B cell (primary cell): ENCODE measurements at regions not wholly inside any gene's neighbourhood (a gene's known extent, or its start where the extent isn't known, plus 50 kb on each side); places are given as distances from the start of the nearest gene placed in this dataset.

Source experiments
- ATAC-seq: fragments of 200-7000 bp; cut with Tn5 transposase; one replicate; pipeline ENCODE4 v1.10.0; 2021; ENCODE audit warnings: low read depth, mild to moderate bottlenecking, moderate number of reproducible peaks, moderate library complexity
- CTCF ChIA-PET: fragments of 350-600 bp; sonication (Branson Sonifier 250); formaldehyde crosslinking; loops from one replicate; lab custom pipeline; 2021; ENCODE audit warnings: antibody characterized with exemption, inconsistent platforms; lab: Charles Lee
- POLR2A ChIA-PET: fragments of 350-600 bp; sonication (Branson Sonifier 250); formaldehyde crosslinking; loops from one replicate; lab custom pipeline; 2021; ENCODE audit warnings: antibody characterized with exemption; lab: Charles Lee
- DNase-seq: peaks from one replicate; pipeline ENCODE4 v3.0.0; 2013
- H2AFZ ChIP-seq: 2 replicates; pipeline ENCODE4 v1.6.1; 2012; ENCODE audit warnings: mild to moderate bottlenecking, low read depth, low read length; ENCODE audit not compliant: insufficient read depth, poor library complexity, severe bottlenecking
- H3K27ac ChIP-seq, 2 donors: 1 replicate in 1 of 2; 2 replicates in 1 of 2; pipeline ENCODE4 v1.5.1; 2012 to 2013; ENCODE audit warnings: low read length in 2 of 2, mild to moderate bottlenecking in 2 of 2, moderate library complexity in 1 of 2
- H3K27me3 ChIP-seq, 4 experiments: fragments of 200-600 bp in 1 of 4; sonication (generic) in 1 of 4; replicated peaks in 1 of 4; 1 replicate in 2 of 4; 2 replicates in 2 of 4; pipeline versions ENCODE4 v1.6.1 to v1.7.0; 2013 to 2016; ENCODE audit warnings: low read length in 3 of 4, mild to moderate bottlenecking in 2 of 4, mixed read lengths in 1 of 4, moderate library complexity in 1 of 4; ENCODE audit not compliant: insufficient read depth in 4 of 4, control insufficient read depth in 3 of 4; ENCODE audit errors: control extremely low read depth in 1 of 4
- H3K36me3 ChIP-seq, 2 experiments: replicated peaks in 1 of 2; 1 replicate in 1 of 2; 2 replicates in 1 of 2; pipeline versions ENCODE4 v1.6.1 to v1.7.1; 2013; ENCODE audit warnings: low read length in 1 of 2; ENCODE audit not compliant: insufficient read depth in 2 of 2, control insufficient read depth in 1 of 2; ENCODE audit errors: control extremely low read depth in 1 of 2, extremely low read depth in 1 of 2
- H3K4me1 ChIP-seq, 2 donors: fragments of 200-600 bp in 1 of 2; sonication (generic) in 1 of 2; 1 replicate in 1 of 2; 2 replicates in 1 of 2; pipeline versions ENCODE4 v1.5.1 to v1.6.1; 2013 to 2017; ENCODE audit warnings: low read length in 2 of 2; ENCODE audit not compliant: control insufficient read depth in 2 of 2, insufficient read depth in 2 of 2
- H3K4me2 ChIP-seq: replicated peaks from 2 replicates; pipeline ENCODE3; 2012; ENCODE audit warnings: mild to moderate bottlenecking, low read depth, low read length; ENCODE audit not compliant: poor library complexity, severe bottlenecking
- H3K4me3 ChIP-seq, 5 experiments: fragments of 200-600 bp in 1 of 5; sonication (generic) in 1 of 5; 1 replicate in 3 of 5; 2 replicates in 2 of 5; pipeline versions ENCODE4 v1.5.1 to v1.7.0; 2011 to 2016; ENCODE audit warnings: low read length in 4 of 5, mild to moderate bottlenecking in 4 of 5, low read depth in 2 of 5, control low read depth in 1 of 5, moderate library complexity in 1 of 5; ENCODE audit not compliant: insufficient read depth in 1 of 5; ENCODE audit errors: control extremely low read depth in 1 of 5, extremely low read depth in 1 of 5
- H3K79me2 ChIP-seq: fragments of 200-600 bp; sonication (generic); one replicate; pipeline ENCODE4 v1.6.0; 2016; ENCODE audit warnings: low read length; ENCODE audit not compliant: control insufficient read depth, insufficient read depth
- H3K9ac ChIP-seq: fragments of 200-600 bp; sonication (generic); 2 replicates; pipeline ENCODE4 v1.6.1; 2017; ENCODE audit warnings: mild to moderate bottlenecking, low read length, moderate library complexity
- H3K9me3 ChIP-seq, 3 donors: one replicate each; pipeline versions ENCODE4 v1.6.1 to v1.7.1; 2013; ENCODE audit warnings: low read length in 2 of 3; ENCODE audit not compliant: control insufficient read depth in 2 of 3, insufficient read depth in 1 of 3; ENCODE audit errors: control extremely low read depth in 1 of 3
- H4K20me1 ChIP-seq: 2 replicates; pipeline ENCODE4 v1.6.0; 2012; ENCODE audit warnings: mild to moderate bottlenecking, low read length; ENCODE audit not compliant: insufficient read depth, control insufficient read depth, poor library complexity, severe bottlenecking
- H3K27ac Mint-ChIP-seq: one replicate; pipeline ENCODE4 v1.8.0; 2021; ENCODE audit warnings: mixed read lengths
- H3K27me3 Mint-ChIP-seq: one replicate; pipeline ENCODE4 v1.8.0; 2021; ENCODE audit warnings: mixed read lengths
- H3K4me1 Mint-ChIP-seq: one replicate; pipeline ENCODE4 v1.8.0; 2021; ENCODE audit warnings: mixed read lengths
- H3K4me3 Mint-ChIP-seq: one replicate; pipeline ENCODE4 v1.8.0; 2021; ENCODE audit warnings: mixed read lengths
- H3K9me3 Mint-ChIP-seq: one replicate; pipeline ENCODE4 v1.8.0; 2022; ENCODE audit warnings: mixed read lengths; ENCODE audit not compliant: insufficient read depth
- CTCF ChIP-seq: fragments of 200-600 bp; IDR thresholded peaks from one replicate; pipeline ENCODE4 v1.8.0; 2022; ENCODE audit warnings: antibody characterized with exemption, mild to moderate bottlenecking
- EZH2 ChIP-seq: IDR thresholded peaks from 2 replicates; pipeline ENCODE4 v1.6.1; 2012; ENCODE audit warnings: borderline replicate concordance, low read depth, mild to moderate bottlenecking, moderate library complexity, low read length; ENCODE audit not compliant: insufficient read depth, poor library complexity, severe bottlenecking
- WGBS: methylation state at CpG from one replicate; pipeline ENCODE4 v1.1.5; 2013; ENCODE audit warnings: missing lambda C conversion rate; ENCODE audit not compliant: insufficient coverage; 5-methylcytosine and 5-hydroxymethylcytosine counted together
- intact Hi-C: fragments of 100-400 bp; cut with micrococcal nuclease; formaldehyde crosslinking; loops from one replicate; pipeline ENCODE4 v1.10.0; 2022

GRCh38 chr1:193868425-193868824 lies 682.0 kb upstream of the B3GALT2 start:
- DNase-seq (no peak), ATAC-seq (no peak)
- no peak overlapping the region for H3K4me2 ChIP-seq
- H3K36me3 ChIP-seq = no peaks in the 10 kb centered on the region
- Mint-ChIP-seq H3K4me3 (no peak overlapping the region), H3K27ac (no peak overlapping the region), H3K4me1 (no peaks in the 10 kb centered on the region), H3K9me3 (peaks cover 4% of the 10 kb centered on the region), H3K27me3 (peaks cover 3% of the 10 kb centered on the region)
- H3K27ac ChIP-seq = no peak overlapping the region
- no peak for TF ChIP-seq CTCF
- CTCF ChIA-PET = no interaction called here
- POLR2A ChIA-PET = no interaction called here
- no peak overlapping the region for H3K4me3 ChIP-seq
- H3K9ac ChIP-seq = no peak overlapping the region
- no peaks in the 10 kb centered on the region for H4K20me1 ChIP-seq
- no peaks in the 10 kb centered on the region for H3K79me2 ChIP-seq
- no peak overlapping the region for H2AFZ ChIP-seq
- no peaks in the 10 kb centered on the region for H3K4me1 ChIP-seq
- WGBS = 60% methylated on average over 1 of the region's 5 CpGs
- no peaks in the 10 kb centered on the region for H3K9me3 ChIP-seq
- intact Hi-C loops = no loop called here
- H3K27me3 ChIP-seq = no peaks in the 10 kb centered on the region

- Histone ChIP-seq H2AFZ (no peak overlapping the region), H3K9me3 (peaks cover 0 to 6% (median 0%) of the 10 kb centered on the region in 3 donors), H3K79me2 (no peaks in the 10 kb centered on the region), H4K20me1 (no peaks in the 10 kb centered on the region), H3K4me1 (no peaks in the 10 kb centered on the region), H3K4me2 (no peak overlapping the region), H3K36me3 (no peaks in the 10 kb centered on the region), H3K27me3 (no peaks in the 10 kb centered on the region), H3K4me3 (no peak overlapping the region), H3K27ac (no peak overlapping the region), H3K9ac (no peak overlapping the region)
- WGBS = 81% methylated on average over 5 of the region's 6 CpGs
- Mint-ChIP-seq H3K9me3 (peaks cover 5% of the 10 kb centered on the region), H3K4me3 (no peak overlapping the region), H3K4me1 (no peaks in the 10 kb centered on the region), H3K27me3 (no peaks in the 10 kb centered on the region), H3K27ac (no peak overlapping the region)
- TF ChIP-seq CTCF (no peak), EZH2 (no peak)
- intact Hi-C loops = no loop called here
- ChIA-PET POLR2A (no interaction called here), CTCF (no interaction called here)
- no peak for ATAC-seq
- DNase-seq = no peak
Observed at GRCh38 chr1:193856261-193856660, 669.8 kb upstream of the B3GALT2 start.
